ENCODE measurements at regions not wholly inside any gene's neighbourhood (a gene's known extent, or its start where the extent isn't known, plus 50 kb on each side); places are given as distances from the start of the nearest gene placed in this dataset.
A peak's percentile ranks its signal among the peaks of the same experiment; 100 is the strongest.

DNA sequence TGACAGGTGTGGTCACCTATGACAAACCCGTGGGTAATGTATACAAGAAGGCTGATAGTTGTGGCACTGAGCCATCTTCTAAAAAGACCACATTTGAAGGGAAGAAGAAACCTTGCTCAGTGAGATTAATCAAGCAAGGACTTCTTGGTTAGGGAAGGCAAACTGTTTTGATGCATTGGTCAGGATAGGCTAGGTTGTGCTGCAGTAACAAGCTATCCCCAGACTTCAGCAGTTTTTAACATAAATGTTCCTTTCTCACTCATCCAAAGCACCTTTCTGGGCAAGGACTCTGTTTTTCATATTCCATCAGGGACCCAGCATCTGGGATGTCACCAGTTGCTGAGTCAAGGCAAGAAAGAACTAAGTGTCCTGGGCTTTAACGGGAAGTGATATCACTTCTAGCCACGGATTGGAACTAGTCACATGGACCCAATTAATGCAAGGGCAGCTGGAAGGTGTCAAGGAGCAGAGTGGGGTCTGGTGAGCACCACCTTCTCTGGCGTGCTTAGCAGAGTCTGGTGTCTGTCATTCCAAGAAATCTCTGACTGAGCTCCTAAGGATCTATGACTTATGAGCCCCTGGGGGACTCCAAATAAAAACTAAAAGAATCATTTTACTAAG lies 52.0 kb upstream of the CCL2 start:
- DNase-seq = peak; percentile 41

DNA sequence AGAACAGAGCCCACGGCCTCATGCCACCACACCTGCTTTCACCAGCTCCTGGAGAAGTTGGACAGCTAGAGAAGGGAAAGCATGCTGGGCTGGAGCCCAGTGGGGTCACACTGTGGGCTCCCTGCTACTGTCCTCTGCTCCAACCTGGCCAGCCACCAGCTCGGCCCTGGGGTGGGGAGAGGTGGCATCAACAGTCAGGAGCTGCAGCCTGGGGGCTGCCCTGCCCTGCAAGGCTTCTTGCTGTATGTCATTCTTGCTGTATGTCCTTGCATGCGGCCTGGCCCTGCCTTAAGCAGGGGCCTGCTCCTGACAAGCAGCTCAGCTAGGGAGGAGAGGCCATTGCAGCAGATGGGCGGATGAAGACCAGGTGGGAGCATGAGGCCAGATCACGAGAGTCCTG lies 50.7 kb upstream of the CCL2 start:
- no peak for DNase-seq
